HG02763 (cell line): ENCODE measurements at regions not wholly inside any gene's neighbourhood (a gene's known extent, or its start where the extent isn't known, plus 50 kb on each side); places are given as distances from the start of the nearest gene placed in this dataset.
"Not testable (repeated sequence)": the region's sequence is repeated elsewhere in the genome, so short reads cannot be mapped to it uniquely, and the experiment has no call there.

Experiments used
- ATAC-seq: cut with Tn5 transposase; IDR thresholded peaks from one replicate; pipeline ENCODE4 v1.9.1; 2021; ENCODE audit warnings: mild to moderate bottlenecking, moderate library complexity; ENCODE audit not compliant: unreplicated experiment

GRCh38 chr7:39758234-39758970 lies 135.0 kb downstream of the RALA start:
- no peak for ATAC-seq

DNA sequence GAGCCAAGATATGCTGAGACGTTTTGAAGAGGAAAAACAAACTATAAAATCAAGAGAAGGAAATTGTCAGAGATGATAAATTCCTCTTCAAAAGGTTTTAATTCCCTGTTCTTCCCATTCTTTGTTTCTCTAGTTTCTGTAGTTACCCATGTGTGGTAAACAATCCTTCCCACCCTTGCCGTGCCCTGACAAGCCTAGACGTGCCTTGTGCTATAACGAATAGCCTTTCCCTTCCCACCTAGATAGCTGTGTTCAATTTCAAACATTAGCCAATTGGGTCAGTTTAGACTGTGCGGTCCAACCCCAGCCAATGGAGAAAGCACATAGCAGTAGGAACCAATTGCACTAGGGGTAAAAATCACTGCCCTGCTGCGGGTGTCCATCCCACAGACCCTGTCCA lies 138.1 kb downstream of the RALA start:
- ATAC-seq, result no peak

- ATAC-seq, result not testable (repeated sequence)
Measured at GRCh38 chr7:39762466-39762865, 139.1 kb downstream of the RALA start.

GRCh38 chr7:39762881-39763280 lies 139.5 kb downstream of the RALA start:
- ATAC-seq, result not testable (repeated sequence)

- not testable (repeated sequence) for ATAC-seq
Measured at GRCh38 chr7:39765833-39766232, 142.5 kb downstream of the RALA start.

DNA sequence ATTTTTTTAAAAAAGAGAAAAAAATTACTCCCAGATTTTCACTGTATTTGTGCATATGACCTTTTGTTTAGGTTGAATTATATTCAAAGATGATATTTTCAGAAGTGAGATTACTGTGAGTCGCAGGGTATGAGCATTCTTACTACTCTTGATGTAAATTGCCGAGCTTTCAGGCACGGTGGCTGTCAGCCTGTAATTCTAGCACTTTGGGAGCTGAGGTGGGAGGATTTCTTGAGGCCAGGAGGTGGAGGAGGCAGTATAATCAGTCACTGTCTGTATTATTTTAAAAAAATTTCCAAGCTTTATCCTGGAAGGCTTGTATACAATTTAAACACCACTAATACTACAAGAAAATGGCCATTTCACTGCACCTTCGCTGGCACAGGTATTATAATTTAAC lies 145.1 kb downstream of the RALA start:
- ATAC-seq, result not testable (repeated sequence)

DNA sequence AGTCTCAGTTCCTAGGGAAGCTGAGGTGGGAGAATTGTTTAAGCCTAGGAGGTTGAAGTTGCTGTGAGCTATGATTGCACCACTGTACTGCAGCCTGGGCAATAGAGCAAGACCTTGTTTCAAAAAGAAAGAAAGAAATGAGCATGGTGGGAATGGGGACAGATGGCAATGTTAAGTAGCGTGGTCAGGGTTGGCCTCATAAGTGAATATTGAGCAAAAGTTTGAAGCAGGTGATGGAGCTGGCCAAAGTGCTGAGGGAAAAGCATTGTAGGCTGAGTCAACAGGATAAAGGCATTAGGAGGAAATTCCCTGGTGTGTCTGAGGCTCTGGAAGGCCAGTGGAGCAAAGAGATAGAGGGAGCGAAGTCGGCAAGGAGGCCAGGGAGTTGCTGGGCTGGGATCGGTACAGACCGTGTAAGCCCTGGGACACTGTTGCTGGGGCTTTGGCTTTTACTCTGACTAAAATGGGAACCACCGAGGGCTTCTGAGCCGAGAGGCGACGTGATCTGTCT lies 151.0 kb downstream of the RALA start:
- ATAC-seq, result not testable (repeated sequence)

DNA sequence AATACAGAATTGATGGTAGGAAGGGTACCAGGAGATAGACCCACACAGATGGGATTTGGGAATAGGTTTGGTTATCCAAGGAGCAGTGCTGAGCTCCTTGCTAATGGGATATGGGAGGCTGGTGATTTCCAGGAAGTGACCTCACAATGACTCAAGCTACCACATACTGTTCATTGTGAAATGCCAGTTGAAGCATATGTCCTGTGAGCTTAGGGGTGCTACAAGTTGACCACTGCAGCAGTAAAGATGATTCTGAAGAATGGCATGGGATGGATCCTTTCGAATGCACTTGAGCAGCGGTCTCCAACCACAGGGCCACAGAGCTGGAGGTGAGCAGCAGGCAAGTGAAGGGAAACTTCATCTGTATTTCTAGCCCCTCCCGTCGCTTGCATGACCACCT lies 158.2 kb downstream of the RALA start:
- not testable (repeated sequence) for ATAC-seq

DNA sequence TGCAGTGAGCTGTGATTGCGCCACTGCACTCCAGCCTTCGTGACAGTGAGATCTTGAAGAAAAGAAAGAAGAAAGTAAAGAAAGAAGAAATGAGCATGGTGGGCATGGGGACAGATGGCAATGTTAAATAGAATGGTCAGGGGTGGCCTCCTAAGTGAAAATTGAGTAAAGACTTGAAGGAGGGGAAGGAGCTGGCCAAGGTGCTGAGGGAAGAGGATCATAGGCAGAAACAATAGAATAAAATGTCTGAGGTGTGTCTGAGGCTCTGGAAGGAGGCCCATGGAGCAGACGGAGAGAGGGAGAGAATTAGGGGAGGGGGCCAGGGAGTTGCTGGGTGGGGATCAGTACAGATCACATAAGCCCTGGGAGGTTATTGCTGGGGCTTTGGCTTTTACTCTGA lies 163.1 kb downstream of the RALA start:
- not testable (repeated sequence) for ATAC-seq

DNA sequence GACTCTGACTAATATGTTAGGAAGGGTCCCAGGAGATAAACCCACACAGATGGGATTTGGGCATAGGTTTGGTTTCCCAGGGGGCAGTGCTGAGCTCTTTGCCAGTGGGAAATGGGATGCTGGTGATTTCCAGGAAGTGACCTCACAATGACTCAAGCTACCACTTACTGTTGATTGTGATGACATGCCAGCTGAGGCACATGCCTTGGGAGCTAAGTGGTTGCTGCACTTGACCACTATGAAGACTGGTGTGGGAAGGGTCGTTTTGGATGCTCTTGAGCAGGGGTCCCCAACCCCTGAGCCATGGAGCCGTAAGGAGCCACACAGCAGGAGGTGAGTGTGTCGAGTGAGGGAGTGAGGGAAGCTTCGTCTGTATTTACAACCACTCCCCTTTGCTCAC lies 159.0 kb upstream of the CDK13 start:
- not testable (repeated sequence) for ATAC-seq

DNA sequence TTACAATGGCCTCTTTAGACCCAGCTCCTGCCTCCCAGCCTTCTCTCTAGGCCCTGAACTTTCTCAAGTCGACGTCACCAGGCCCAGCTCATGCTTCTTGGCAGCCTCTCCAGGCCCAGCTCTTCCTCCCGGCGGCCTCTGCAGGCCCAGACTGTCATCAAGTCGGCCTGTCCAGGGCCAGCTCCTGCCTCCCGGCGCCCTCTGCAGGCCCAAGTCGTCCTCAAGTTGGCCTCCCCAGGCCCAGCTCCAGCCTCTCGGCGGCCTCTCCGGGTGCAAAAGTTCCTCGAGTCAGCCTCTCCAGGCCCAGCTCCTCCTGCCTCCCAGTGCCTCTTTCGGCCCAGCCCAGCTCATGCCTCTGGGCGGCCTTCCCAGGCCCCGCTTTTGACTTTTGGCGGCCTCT lies 158.1 kb upstream of the CDK13 start:
- ATAC-seq, result not testable (repeated sequence)

GRCh38 chr7:39793026-39793425 lies 157.0 kb upstream of the CDK13 start:
- not testable (repeated sequence) for ATAC-seq

DNA sequence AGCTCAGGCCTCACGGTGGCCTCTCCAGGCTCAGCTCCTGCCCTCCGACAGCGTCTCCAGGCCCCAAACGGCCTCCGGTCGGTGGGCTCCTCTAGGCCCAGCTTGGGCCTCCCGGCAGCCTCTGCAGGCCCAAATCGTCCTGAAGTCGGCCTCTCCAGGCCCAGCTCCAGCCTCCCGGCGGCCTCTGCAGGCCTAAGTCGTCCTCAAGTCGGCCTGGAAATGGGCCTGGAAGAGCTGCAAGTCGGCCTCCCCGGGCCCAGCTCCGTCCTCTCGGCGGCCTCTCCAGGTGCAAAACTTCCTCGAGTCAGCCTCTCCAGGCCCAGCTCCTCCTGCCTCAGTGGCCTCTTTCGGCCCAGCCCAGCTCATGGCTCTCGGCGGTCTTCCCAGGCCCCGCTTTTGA lies 156.2 kb upstream of the CDK13 start:
- ATAC-seq, result not testable (repeated sequence)

GRCh38 chr7:39796947-39797346 lies 153.1 kb upstream of the CDK13 start:
- ATAC-seq, result not testable (repeated sequence)

- ATAC-seq, result not testable (repeated sequence)
Measured at GRCh38 chr7:39798077-39798476, 152.0 kb upstream of the CDK13 start.

DNA sequence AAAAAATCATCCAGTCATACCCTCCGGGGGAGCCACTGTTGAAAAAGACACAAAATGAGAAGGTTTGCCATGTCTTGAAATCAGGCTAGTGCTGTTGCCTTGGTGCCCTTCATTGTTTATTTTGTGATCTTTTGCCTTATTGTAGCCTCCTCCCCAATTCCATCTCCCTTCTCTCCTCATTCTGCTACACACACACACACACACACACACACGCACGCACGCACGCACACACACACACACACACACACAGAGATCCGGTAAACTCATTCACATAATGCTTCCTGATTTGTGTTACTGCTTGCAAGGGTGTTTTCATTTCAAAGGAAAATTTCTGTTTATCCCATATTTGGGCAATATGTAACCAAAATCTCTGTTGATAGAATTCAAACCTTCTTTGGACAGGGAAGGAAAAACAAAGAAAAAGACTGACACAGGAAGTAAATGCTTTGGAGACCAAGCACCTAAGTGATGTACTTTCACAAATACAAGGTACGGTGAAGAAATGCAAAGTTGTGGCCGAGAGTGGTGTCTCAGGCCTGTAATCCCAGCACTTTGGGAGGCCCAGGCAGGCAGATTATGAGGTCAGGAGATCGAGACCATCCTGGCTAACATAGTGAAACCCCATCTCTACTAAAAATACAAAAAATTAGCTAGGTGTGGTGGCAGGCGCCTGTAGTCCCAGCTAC lies 141.1 kb upstream of the CDK13 start:
- no peak for ATAC-seq

- no peak for ATAC-seq
Measured at GRCh38 chr7:39810204-39810642, 139.8 kb upstream of the CDK13 start.

DNA sequence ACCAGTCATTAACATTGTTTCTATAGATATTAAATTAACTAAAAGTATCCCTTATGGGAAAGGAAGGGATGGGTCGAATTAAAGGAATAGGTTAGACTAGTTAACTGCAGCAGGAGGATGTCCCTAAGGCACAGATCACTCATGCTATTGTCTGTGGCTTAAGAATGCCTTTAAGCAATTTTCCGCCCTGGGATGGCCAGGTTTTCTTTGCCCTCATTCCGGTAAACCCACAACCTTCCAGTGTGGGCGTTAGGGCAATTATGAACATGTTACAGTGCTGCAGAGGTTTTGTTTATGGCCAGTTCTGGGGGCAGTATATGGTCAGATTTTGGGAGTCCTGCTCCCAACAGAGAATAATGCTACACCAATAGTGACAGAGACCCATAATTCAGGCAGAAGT lies 139.3 kb upstream of the CDK13 start:
- ATAC-seq, result no peak

- ATAC-seq, result no peak
Measured at GRCh38 chr7:39811161-39811614, 138.9 kb upstream of the CDK13 start.

GRCh38 chr7:39816462-39817060 lies 133.5 kb upstream of the CDK13 start:
- ATAC-seq, result no peak

GRCh38 chr7:39819514-39819913 lies 130.5 kb upstream of the CDK13 start:
- no peak for ATAC-seq
